WTC11 (cell line): ENCODE measurements at regions not wholly inside any gene's neighbourhood (a gene's known extent, or its start where the extent isn't known, plus 50 kb on each side); places are given as distances from the start of the nearest gene placed in this dataset.

Experiments used
- ATAC-seq: fragments of 200-7000 bp; cut with Tn5 transposase; 2 replicates; pipeline ENCODE4 v1.10.0; 2021; ENCODE audit warnings: mild to moderate bottlenecking, moderate library complexity
- CTCF ChIA-PET: fragments of 300-600 bp; sonication (Branson Sonifier 250); formaldehyde crosslinking; loops from one replicate; lab custom pipeline; 2021; ENCODE audit warnings: antibody characterized with exemption; lab: Charles Lee
- POLR2A ChIA-PET: fragments of 350-600 bp; sonication (Branson Sonifier 250); formaldehyde crosslinking; loops from one replicate; lab custom pipeline; 2021; ENCODE audit warnings: antibody characterized with exemption; lab: Charles Lee
- DNase-seq: peaks from one replicate; pipeline ENCODE4 v3.0.0; 2021; ENCODE audit warnings: low spot score
- H3K27ac Mint-ChIP-seq: 2 replicates; pipeline ENCODE4 v1.8.0; 2021; ENCODE audit warnings: mixed read lengths
- H3K27me3 Mint-ChIP-seq: 2 replicates; pipeline ENCODE4 v1.8.0; 2021; ENCODE audit warnings: low read depth, mild to moderate bottlenecking, moderate library complexity, mixed read lengths
- H3K36me3 Mint-ChIP-seq: 2 replicates; pipeline ENCODE4 v1.8.0; 2021; ENCODE audit warnings: mixed read lengths
- H3K4me1 Mint-ChIP-seq: 2 replicates; pipeline ENCODE4 v1.8.0; 2022; ENCODE audit warnings: mixed read lengths
- H3K4me3 Mint-ChIP-seq: 2 replicates; pipeline ENCODE4 v1.8.0; 2021; ENCODE audit warnings: mild to moderate bottlenecking, moderate library complexity, mixed read lengths
- H3K9me3 Mint-ChIP-seq: 2 replicates; pipeline ENCODE4 v1.8.0; 2021; ENCODE audit warnings: mixed read lengths
- AR ChIP-seq: fragments of 250-450 bp; sonication (Bioruptor Pico); IDR thresholded peaks from 2 replicates; pipeline ENCODE4 v1.9.0; 2021; ENCODE audit warnings: mild to moderate bottlenecking
- ARID4B ChIP-seq: sonication (generic); formaldehyde crosslinking; IDR thresholded peaks from 2 replicates; pipeline ENCODE4 v1.8.0; 2023; ENCODE audit warnings: missing genetic modification reagents, mild to moderate bottlenecking, borderline replicate concordance
- ATF6 ChIP-seq: sonication (generic); formaldehyde crosslinking; IDR thresholded peaks from 2 replicates; pipeline ENCODE4 v1.8.1; 2023; ENCODE audit warnings: mild to moderate bottlenecking, missing genetic modification reagents
- CDX4 ChIP-seq: fragments of 250-450 bp; sonication (Bioruptor Pico); IDR thresholded peaks from 2 replicates; pipeline ENCODE4 v1.9.0; 2021; ENCODE audit warnings: moderate library complexity, mild to moderate bottlenecking, inconsistent platforms, borderline replicate concordance
- E2F1 ChIP-seq: sonication (generic); formaldehyde crosslinking; IDR thresholded peaks from 2 replicates; pipeline ENCODE4 v1.8.0; 2022; ENCODE audit warnings: mild to moderate bottlenecking, missing genetic modification reagents
- ESRRA ChIP-seq: sonication (generic); formaldehyde crosslinking; IDR thresholded peaks from 2 replicates; pipeline ENCODE4 v1.8.1; 2022; ENCODE audit warnings: mild to moderate bottlenecking, missing genetic modification reagents, borderline replicate concordance
- GTF2I ChIP-seq: fragments of 250-450 bp; sonication (Bioruptor Pico); conservative IDR thresholded peaks from 2 replicates; pipeline ENCODE4 v1.4.0; 2021; ENCODE audit warnings: mild to moderate bottlenecking
- HMGA2 ChIP-seq: fragments of 250-450 bp; sonication (Bioruptor Pico); IDR thresholded peaks from 2 replicates; pipeline ENCODE4 v1.4.0; 2021; ENCODE audit warnings: mild to moderate bottlenecking, moderate library complexity
- JUN ChIP-seq: sonication (generic); formaldehyde crosslinking; IDR thresholded peaks from 2 replicates; pipeline ENCODE4 v1.8.0; 2023; ENCODE audit warnings: mild to moderate bottlenecking, missing genetic modification reagents
- KAT7 ChIP-seq: sonication (generic); formaldehyde crosslinking; IDR thresholded peaks from 2 replicates; pipeline ENCODE4 v1.8.1; 2023; ENCODE audit warnings: missing genetic modification reagents, mild to moderate bottlenecking, borderline replicate concordance
- MAX ChIP-seq: sonication (generic); formaldehyde crosslinking; IDR thresholded peaks from 2 replicates; pipeline ENCODE4 v1.8.0; 2022; ENCODE audit warnings: mild to moderate bottlenecking, missing genetic modification reagents
- NR1H2 ChIP-seq: sonication (generic); formaldehyde crosslinking; IDR thresholded peaks from 2 replicates; pipeline ENCODE4 v1.9.0; 2021; ENCODE audit warnings: mild to moderate bottlenecking, moderate library complexity, missing genetic modification reagents
- PRDM15 ChIP-seq: sonication (generic); formaldehyde crosslinking; IDR thresholded peaks from 2 replicates; pipeline ENCODE4 v1.8.0; 2022; ENCODE audit warnings: missing genetic modification reagents
- RELA ChIP-seq: sonication (generic); formaldehyde crosslinking; IDR thresholded peaks from 2 replicates; pipeline ENCODE4 v1.8.1; 2022; ENCODE audit warnings: missing genetic modification reagents, mild to moderate bottlenecking, borderline replicate concordance
- TCF7 ChIP-seq: sonication (generic); formaldehyde crosslinking; IDR thresholded peaks from 2 replicates; pipeline ENCODE4 v1.8.0; 2022; ENCODE audit warnings: mild to moderate bottlenecking, low read depth, missing genetic modification reagents, moderate library complexity
- ZMAT4 ChIP-seq: fragments of 250-450 bp; sonication (Bioruptor Pico); IDR thresholded peaks from 2 replicates; pipeline ENCODE4 v1.9.0; 2021; ENCODE audit warnings: mild to moderate bottlenecking
- ZNF423 ChIP-seq: fragments of 250-450 bp; sonication (Bioruptor Pico); IDR thresholded peaks from 2 replicates; pipeline ENCODE4 v2.1.2; 2022; ENCODE audit warnings: mild to moderate bottlenecking, moderate library complexity
- ZNF512 ChIP-seq: sonication (generic); formaldehyde crosslinking; IDR thresholded peaks from 2 replicates; pipeline ENCODE4 v1.8.1; 2022; ENCODE audit warnings: missing genetic modification reagents, borderline replicate concordance

- TF ChIP-seq MAX (CRISPR knock-in tag) (no peak), NR1H2 (CRISPR knock-in tag) (no peak)
- TF ChIP-seq, all 79 proteins: peak for 0
Measured at GRCh38 chr2:41197781-41198180, 745.9 kb upstream of the SLC8A1 start (continued).

GRCh38 chr2:41199334-41199733 lies 747.4 kb upstream of the SLC8A1 start:
- POLR2A ChIA-PET, result no interaction called here
- CTCF ChIA-PET, result no interaction called here
- DNase-seq (no peak), ATAC-seq (no peak)
- no peaks in the 10 kb centered on the region for H3K27me3 Mint-ChIP-seq
- peaks cover 3% of the 10 kb centered on the region for H3K9me3 Mint-ChIP-seq
- H3K4me1 Mint-ChIP-seq, result peaks cover 8% of the 10 kb centered on the region
- no peaks in the 10 kb centered on the region for H3K36me3 Mint-ChIP-seq
- H3K4me3 Mint-ChIP-seq, result no peak overlapping the region
- no peak overlapping the region for H3K27ac Mint-ChIP-seq
- TF ChIP-seq PRDM15 (CRISPR knock-in tag) (no peak), ZMAT4 (CRISPR knock-in tag) (no peak), ATF6 (CRISPR knock-in tag) (no peak), E2F1 (no peak), KAT7 (CRISPR knock-in tag) (no peak), JUN (no peak), TCF7 (CRISPR knock-in tag) (no peak), RELA (CRISPR knock-in tag) (no peak), ZNF512 (CRISPR knock-in tag) (no peak), GTF2I (no peak), NR1H2 (CRISPR knock-in tag) (no peak), HMGA2 (no peak), ESRRA (CRISPR knock-in tag) (no peak), AR (CRISPR knock-in tag) (no peak), CDX4 (CRISPR knock-in tag) (no peak), ARID4B (CRISPR knock-in tag) (no peak), ZNF423 (CRISPR knock-in tag) (no peak)
